NCI-H1092 (cell line): ENCODE measurements at regions not wholly inside any gene's neighbourhood (a gene's known extent, or its start where the extent isn't known, plus 50 kb on each side); places are given as distances from the start of the nearest gene placed in this dataset.

Source experiments
- DNase-seq: peaks from one replicate; lab custom pipeline; 2025; lab: John Stamatoyannopoulos, UW

DNA sequence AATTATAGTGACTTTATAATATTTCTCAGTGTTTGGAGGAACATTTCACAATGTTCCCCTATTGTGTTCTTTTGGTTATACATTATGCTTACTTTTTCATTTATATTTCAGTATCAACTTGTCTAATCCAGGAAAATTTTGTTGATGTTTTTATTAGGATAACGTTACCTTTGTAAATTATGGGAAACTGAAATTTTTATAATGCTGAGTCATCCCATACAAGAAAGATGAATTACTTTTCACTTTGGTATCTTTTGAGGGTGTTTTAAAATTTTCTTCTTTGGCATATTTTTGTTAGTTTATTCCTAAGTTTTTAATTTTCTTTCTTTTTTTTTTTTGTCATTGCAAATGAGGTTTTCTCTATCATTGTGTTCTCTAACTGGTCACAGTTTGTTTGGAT, 542.7 kb downstream of the SLC16A7 start:
- no peak for DNase-seq

DNA sequence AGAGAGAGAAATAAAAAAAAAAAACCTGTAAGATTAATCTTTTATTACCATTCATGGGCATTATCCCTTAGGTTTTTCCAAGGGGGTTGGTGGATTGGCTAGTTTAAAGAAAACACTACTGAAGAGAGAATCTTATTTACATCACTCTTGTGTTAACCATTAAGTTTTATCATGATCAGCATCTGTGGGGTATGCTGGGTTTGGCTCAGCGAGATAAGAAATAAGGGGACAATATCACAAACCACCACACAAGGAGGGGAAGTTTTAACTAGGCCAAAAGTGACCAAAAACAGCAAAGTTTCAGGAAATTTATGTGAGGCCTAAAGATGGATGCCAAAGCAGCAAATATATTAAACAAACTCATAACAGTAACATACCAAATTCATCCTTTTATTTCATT, 548.6 kb downstream of the SLC16A7 start:
- no peak for DNase-seq

DNA sequence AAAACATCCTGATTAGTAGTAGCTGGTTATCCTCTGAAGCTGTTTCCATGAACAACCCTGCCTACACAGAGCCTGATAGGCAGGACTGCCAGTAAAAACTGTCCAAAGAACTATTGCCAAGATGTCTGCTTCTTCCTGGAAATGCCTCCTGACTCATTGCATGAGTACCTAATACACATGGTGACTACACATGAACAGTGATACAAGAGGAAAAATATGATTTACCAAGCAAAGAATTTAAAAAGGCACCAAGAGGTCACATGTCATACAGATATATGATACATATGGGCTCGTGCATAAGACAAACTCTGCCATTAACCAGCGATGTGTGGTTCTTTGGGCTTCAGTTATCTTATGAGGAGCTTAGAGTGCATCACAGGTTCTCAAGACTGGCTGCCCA, 552.3 kb downstream of the SLC16A7 start:
- no peak for DNase-seq

DNA sequence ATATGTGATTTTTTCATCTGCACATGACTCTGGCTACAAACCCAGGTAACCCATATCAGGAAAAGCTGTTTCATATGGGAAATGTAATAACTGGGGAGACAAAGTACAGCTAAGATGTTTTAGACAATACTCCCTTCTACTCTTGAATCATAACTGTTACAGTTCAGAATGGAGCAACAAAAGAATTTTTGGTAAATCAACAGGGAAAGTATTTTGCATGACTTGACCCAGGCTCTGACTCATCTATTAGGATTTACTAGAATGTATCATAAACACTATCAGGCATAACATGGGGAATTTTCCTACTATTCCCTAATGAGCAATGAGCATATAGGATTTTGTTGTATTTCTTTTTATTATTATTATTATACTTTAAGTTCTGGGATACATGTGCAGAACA, 553.0 kb downstream of the SLC16A7 start:
- no peak for DNase-seq

DNA sequence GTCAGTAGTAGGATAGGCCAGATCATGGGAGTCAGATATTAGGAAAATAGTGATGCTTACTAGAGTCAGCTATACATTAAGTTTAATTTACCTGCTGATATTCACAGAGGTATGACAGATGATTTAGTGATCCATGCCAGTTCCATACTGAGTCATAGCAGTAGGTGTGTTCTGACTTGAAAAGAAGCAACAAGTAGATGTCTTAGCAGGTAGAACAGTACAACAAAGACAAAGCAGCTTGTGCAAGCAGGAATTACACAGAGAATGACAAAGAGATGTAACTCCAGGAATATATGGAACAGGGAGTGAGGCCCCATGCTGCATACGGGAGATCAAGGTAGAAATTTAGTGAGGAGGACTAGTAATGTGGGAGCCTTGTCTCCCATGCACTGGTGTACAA, 556.9 kb downstream of the SLC16A7 start:
- no peak for DNase-seq

DNA sequence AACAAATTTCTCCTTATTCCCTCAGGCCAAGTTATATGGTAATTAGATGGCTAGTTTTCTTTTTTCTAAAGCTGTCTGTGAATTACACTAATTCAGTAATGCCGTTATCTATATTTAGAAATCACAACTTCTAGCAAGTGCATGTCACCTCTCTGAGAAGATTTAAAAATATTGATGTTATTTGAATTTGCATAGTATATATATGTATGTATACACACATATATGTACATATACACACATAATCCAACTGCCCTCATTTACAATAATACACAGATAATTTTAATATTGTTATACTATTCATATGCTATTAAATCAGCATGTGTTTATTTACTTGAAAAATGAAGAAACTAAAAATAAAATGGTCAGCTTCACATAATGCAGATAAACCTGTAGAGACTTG, 563.9 kb downstream of the SLC16A7 start:
- DNase-seq, result no peak

DNA sequence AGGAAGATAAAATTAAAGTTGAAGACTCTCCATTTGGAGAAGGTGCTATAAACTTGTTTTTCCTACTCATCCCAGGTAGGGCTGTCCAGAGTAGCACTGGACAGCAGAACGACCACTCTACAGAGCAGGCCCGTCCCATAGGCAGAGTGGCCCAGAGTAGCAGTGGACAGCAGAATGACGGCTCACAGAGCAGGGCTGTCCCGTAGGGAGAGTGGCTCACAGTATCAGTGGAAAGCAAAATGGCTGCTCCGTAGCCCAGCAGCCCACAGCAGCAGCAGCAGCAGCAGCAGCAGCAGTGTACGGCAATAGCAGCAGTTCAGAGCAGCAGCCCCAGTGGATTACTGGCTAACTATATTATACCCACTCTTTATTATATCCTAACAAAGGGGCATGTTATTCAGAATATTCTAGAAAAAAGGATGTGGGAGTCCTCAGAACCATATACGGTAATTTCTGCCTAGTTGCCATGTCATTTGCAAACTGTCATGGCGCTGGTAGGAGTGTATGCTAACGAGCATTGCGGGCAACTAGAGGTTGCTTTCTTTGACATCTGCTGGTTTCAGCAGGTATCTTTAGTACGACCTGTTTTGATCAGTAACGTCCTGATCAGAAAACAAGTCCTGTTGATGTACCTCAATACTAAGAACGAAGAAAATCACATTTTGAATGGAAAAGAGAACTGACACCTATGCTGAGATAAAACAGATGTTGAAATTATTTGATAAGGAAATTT, 567.3 kb downstream of the SLC16A7 start:
- no peak for DNase-seq

DNA sequence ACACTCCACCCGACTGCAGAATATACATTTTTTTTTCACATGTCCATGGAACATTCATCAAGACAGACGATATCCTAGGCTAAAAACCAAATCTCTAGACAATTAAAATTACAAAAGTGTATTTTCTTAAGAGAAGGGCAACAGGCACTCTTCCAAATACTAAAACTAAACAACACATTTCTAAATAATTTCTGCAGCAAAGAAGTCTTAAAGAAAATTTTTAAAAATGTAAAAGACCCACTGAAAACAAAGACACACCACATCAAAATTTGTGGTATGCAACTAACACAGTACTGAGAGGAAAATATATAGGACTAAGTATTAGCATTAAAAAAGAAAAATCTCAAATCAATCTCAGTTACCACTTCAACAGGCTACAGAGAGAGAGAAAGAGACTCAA, 570.0 kb downstream of the SLC16A7 start:
- DNase-seq, result no peak

DNA sequence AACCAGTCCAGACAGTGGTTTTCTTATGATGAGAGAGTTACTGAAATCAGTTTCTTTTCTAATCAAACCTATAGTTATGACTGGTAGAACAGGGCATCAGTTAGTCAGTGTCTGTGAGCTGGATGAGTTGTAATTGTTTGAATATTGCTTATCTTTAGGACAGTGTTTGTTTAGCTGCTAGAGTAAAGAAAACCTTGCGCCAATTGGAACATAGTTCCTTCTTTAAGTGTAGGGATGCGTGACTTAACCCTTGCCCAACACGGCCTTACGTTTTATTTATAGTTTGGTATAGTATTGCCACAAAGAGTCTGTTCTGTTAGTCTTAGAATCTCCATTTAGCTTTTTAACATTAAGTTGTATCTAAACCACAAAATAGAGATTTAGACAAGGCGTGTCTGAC, 572.6 kb downstream of the SLC16A7 start:
- no peak for DNase-seq

DNA sequence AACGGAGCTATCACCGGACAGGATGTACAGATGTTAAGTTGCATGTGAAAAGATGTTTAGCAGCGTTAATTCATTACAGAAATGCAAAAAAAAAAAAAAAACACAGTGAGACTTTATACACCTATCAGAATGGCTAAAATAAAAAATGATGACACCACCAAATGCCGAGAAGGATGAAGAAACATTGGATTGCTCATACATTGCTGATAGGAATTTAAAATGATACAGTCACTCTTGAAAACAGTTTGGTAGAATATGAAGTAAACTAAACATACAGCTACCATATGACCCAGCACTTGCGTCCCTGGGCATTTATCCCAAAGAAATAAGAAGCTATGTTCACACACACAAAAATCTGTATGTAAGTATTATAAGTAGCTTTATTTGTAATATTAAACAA, 574.1 kb downstream of the SLC16A7 start:
- no peak for DNase-seq

DNA sequence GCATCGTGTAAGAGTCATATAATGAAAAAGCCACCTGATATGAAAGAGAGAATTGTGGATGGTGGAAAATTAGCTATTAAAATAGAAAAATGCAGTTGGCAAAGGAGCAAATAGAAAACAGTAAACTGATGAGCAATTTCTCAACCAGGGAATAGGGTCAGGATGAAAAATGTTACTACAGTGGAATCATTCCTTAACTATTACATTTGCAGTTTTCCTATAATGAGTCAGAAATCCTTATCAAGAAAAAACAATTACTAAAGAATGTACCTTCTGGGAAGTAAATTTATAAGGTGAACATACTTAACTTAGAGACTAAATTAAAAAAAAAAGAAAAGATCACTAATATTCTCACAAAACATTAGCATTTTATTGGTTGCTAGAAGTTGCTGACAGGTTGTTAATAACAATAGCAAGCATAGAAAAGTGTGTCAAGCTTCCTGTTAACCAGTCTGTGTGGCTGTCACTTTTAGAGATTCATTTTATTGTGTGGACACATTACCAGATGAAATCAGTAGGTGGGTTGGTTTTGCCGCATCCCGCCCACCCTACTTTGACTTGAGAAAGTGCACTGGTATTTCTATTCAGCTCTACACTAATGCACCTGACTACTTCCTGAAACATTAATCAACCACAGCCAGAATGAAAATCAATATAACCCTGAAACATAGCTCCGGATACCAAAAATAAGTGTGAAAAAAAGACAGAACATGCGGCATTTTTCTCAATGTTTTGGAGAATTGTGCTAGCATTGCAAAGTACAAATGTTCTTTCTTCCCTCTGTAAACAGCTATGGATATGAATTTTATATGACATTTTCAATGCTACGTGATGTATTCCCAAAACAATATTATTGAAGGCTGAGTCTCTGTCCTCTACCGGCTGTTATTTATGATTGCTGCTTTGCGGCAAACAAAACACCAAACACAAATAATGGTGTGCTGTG, 576.7 kb downstream of the SLC16A7 start:
- DNase-seq, result no peak

DNA sequence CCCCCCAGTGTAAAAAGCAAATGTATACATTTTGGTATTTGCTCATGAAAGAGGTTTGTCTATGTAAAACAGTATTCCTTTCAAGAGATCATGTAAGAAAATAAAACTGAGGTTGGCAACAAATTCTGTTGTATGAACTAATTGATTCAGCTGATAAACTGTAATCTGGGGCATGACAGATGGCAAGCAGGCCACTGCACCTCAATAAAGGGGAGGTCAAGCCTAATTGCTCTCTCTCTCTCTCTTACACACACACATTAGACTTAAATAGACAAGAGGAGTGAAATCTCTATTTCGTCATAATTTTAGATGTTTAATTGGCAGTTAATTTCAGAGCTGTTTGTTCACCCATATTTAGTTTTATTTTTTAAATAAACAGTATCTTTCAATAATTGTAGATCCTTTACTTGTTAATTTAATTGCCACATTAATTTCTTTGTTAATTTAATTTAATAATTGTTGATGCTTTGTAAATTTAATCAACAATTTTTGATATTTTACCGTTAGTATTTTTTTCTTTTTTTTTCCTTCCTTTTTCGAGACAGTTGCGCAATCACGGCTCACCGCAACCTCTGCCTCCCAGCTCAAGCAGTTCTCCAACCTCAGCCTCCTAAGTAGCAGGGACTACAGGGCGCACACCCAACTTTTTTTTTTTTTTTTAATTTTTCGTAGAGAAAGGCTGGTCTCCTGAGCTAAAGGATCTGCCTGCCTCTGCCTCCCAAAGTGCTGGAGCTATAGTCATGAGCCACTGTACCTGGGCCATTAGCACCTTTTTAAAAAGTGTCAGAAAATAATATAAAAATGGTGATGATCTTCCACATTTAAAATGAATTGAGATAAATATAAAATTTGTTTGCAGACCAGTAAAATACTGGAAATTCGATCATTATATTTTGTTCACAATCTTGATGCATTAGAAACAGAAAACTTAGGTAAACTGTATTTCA, 577.7 kb downstream of the SLC16A7 start:
- DNase-seq, result no peak

DNA sequence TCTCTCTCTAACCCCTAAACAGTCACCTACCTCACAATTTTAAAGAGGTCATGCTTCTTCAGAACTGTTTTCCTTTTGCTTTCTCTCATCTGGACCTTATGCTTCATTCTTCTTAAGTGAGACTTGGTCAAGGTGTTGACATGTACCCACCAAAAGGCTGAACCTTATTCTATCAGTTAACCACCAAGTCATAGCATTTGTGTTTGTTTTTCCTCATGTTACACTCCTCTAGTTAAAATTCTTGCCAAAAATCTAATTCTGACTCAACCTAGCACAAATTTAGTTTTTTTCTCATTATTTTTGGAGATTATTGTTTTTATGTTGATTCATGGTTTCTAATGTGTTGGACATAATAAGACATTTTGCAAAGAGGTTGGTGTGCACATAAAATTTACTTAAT, 578.6 kb downstream of the SLC16A7 start:
- no peak for DNase-seq

DNA sequence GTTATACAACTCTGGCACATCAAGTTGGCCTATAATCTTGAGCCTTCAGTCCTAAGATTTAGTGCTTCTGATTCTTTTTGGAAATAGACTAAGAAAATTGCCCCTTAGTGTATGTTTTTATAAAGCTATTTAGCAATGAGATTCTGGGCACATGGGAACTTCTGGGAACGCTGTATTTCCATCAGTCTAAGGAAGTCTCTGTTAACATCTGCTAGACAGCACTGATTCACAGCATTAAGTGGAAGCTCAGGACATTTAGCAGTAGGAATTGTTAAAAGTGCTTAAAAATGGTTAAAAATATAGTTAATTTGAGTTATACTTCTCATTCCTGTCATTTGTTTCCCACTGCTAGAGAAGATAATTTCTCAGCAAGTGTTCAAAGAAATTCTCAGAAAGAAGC, 579.1 kb downstream of the SLC16A7 start:
- DNase-seq, result no peak

DNA sequence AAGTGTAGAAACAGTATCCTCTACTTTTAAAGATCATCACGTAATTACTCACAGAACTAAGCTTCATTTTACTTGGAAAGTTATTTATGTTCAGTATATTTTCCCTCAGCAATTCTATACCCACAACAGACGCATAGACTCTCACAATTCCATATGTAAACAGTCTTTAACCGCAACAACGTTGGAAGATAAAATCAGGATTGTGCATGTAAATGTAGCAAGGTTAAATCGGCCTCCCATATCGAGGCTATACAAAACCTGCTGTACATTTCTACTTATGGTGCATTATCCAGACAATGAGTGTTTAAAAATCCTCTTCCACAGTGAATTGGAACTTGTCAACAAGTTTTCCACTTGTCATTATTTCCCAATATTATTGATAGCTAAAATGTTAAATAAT, 581.1 kb downstream of the SLC16A7 start:
- no peak for DNase-seq

DNA sequence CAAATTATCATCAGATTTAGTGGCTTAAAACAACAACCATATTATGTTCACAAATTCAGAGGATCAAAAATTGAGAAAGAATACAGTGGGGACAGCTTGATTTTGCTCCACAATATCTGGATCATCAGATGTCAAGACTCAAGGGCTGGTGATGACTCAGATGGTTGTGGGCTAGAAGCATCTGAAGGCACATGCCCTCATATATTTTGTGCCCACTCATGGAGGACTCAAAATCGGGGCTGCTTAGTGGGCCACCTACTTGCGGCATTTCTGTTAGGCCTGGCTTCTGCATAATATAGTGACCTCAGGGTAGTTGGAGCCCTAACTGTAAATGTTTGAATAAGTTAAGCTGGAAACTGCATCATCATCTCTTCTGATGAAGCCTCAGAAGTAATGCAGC, 584.5 kb downstream of the SLC16A7 start:
- no peak for DNase-seq

DNA sequence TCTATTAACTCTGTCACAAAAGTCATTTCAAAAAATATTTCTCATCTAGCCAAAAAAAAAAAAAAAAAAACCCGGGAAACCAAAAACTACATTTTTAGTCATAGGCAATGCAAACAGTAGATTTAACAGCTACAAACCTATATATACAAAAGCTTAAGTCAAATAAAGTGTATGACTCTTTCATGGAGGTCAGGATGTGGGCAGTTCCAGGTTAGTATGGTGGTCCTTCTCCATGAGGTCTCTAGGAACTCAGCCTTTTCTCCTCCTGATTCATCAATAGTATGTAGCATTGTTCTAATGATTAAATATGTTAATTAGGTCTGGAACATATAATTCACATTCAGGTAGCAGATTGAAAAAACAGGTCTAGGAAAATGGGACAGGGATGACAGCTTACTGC, 586.5 kb downstream of the SLC16A7 start:
- no peak for DNase-seq

DNA sequence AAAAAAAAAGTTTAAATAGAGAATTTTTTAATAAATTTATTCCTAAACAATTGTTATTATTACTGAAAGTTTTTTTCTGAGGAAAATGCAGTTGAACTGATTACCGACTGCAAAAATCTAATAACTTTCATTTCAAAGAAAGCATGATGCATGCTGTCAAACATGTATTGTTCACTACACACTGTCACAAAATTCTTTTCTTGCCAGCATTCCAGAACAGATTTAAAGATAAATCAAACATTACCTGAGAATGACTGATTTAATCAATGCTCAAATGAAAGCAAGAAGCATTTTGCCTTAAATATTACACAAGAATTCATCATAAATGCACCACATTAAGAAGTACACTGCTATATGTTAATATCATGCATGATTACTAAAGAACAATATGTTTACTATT, 588.3 kb downstream of the SLC16A7 start:
- DNase-seq, result no peak

DNA sequence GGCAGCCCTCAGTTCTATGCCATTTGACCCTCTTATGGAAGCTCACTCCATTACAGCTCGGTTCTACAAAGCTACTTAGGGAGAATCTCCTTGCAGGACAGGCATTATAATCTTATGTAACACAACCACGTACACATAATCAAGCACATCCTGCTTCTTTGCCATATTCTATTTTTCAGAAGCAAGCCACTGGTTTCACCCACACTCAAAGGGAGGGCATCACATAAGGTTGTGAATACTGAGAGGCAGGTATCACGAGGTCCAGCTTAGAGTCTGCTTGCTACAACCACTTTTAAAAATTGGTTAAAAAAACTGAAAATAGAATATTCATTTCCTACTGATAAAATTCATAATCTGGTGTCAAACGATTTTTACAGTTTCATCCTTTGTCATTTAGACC, 589.2 kb downstream of the SLC16A7 start:
- DNase-seq, result no peak

DNA sequence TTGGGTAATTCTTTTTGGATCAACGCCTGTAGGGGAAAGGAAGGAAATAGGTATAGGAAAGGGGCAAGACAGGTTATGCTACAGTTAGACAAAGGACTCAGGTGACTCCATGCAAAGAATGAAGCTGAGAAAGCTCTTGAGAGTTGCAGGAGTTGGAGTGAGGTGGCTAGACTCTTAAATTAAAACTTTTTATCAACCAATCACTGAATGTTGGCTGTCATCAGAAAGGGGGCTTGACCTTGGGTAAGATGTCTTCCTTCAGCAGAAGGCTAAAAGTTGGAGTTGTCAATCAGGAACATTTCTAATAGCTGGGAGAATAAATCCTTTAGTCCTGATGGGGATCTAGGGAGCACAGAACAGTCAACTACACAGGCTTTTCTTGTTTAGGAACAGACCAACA, 595.4 kb downstream of the SLC16A7 start:
- DNase-seq, result no peak

DNA sequence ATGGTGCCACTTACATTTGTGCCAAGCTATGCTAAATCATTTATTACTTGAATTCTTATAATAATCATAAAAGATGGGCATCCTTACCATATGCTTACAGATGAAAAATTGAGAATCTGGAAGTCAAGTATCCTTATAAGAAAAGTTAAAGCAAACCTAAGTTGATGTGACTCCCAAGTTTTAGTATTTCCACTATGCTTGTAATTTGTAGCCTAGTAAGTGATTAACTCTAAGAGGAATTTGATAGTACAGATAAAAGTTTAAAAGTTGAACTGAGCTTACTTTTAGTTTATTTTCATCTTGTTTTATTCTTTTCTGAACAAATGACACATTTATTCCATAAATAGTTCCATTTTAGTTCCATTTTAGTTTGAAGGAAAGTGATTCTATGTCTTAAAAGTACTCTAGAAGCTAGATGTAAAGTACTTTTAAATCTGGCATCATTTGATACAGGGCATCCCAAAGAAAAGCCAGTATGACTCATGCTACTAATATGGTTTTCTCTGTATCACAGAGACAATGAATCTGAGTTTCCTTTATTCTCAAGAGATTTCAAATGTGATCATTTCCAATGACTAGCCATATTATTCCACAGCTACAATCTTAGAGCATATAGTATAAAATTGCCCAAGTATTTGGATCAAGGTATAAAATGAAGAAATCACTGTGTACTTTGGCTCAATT, 596.0 kb downstream of the SLC16A7 start:
- no peak for DNase-seq

DNA sequence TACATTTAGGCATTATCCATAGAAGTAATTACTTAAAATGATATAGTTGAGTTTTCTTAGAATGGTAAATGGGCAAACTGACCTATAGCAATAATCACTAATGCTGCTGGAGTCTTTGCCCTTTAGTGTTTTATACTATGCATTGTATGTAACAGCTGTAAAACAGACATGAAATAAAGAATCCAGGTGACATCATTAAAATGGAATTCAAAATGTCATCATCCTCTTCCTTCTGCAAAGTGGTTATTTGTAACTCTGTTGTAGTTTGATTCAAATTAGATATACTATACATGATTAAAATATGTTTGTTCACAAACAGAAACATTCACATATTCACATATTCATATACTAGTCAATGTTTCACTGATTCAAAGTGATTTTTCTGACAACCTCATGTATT, 598.8 kb downstream of the SLC16A7 start:
- no peak for DNase-seq
